ENCODE measurements at regions not wholly inside any gene's neighbourhood (a gene's known extent, or its start where the extent isn't known, plus 50 kb on each side); places are given as distances from the start of the nearest gene placed in this dataset.

DNA sequence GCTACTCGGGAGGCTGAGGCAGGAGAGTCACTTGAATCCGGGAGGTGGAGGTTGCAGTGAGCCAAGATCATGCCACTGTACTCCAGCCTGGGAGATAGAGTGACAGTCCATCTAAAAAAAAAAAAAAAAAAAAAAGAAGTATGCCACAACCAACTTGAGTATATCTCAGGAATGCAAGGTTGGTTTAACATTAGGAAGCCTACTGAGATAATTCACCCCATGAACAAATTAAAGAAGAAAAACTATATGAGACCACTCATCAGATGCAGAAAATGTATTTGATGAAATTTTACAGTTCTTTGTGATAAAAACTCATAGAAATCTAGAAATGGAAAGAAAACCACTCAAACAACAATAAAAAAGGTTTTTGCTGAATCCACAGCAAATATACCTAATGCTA lies 373.8 kb downstream of the LMO4 start:
- H3K4me1 Mint-ChIP-seq (ENCODE audit: low read depth), result no peaks in the 10 kb centered on the region
- intact Hi-C loops (cut with DNase I, micrococcal nuclease), result no loop called here

DNA sequence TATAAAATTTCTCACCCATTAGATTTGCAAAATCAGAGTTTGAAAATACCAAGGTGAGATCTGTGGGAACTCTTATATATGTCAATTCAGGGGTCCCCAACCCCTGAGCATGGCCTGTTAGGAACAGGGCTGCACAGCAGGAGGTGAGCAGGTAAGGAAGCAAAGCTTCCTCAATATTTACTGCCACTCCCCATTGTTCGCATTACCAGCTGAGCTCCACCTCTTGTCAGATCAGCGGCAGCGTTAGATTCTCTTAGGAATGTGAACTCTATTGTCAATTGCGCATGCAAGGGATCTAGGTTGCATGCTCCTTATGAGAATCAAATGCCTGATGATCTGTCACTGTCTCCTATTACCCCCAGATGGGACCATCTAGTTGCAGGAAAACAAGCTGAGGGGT lies 376.6 kb downstream of the LMO4 start:
- intact Hi-C loops (cut with DNase I, micrococcal nuclease), result no loop called here
- CTCF ChIA-PET, result interaction anchor here (1.0 kb wide), 1 partner anchor 12 kb away, joined by 3 read pairs; no protein-coding TSS in a partner anchor

More for the DNA sequence above, 373.8 kb downstream of the LMO4 start:
- H3K36me3 Mint-ChIP-seq (ENCODE audit: low read depth), result no peaks in the 10 kb centered on the region
- no peak for DNase-seq
- ATAC-seq (ENCODE audit: poor library complexity), result no peak
- Histone ChIP-seq H3K27me3 (ENCODE audit: control insufficient read depth in 1 of 2, insufficient read depth in 2 of 2, low read length in 2 of 2) (no peaks in the 10 kb centered on the region), H3K36me3 (ENCODE audit: insufficient read depth, low read length) (no peaks in the 10 kb centered on the region), H3K27ac (ENCODE audit: low read depth in 1 of 2, low read length in 2 of 2) (no peak overlapping the region), H3K9me3 (ENCODE audit: control insufficient read depth in 1 of 2, insufficient read depth in 1 of 2, low read length in 2 of 2) (peaks cover 0 to 5% of the 10 kb centered on the region in 2 experiments), H3K4me1 (ENCODE audit: insufficient read depth, low read length) (no peaks in the 10 kb centered on the region), H3K4me3 (ENCODE audit: low read length) (no peak overlapping the region)
- H3K27me3 Mint-ChIP-seq, result no peaks in the 10 kb centered on the region
- no peak overlapping the region for H3K27ac Mint-ChIP-seq
- TF ChIP-seq, protein P1, sequence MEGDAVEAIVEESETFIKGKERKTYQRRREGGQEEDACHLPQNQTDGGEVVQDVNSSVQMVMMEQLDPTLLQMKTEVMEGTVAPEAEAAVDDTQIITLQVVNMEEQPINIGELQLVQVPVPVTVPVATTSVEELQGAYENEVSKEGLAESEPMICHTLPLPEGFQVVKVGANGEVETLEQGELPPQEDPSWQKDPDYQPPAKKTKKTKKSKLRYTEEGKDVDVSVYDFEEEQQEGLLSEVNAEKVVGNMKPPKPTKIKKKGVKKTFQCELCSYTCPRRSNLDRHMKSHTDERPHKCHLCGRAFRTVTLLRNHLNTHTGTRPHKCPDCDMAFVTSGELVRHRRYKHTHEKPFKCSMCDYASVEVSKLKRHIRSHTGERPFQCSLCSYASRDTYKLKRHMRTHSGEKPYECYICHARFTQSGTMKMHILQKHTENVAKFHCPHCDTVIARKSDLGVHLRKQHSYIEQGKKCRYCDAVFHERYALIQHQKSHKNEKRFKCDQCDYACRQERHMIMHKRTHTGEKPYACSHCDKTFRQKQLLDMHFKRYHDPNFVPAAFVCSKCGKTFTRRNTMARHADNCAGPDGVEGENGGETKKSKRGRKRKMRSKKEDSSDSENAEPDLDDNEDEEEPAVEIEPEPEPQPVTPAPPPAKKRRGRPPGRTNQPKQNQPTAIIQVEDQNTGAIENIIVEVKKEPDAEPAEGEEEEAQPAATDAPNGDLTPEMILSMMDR (IDR thresholded peaks at IDR 0.05), result no peak
- peaks cover 12% of the 10 kb centered on the region for H3K9me3 Mint-ChIP-seq
- ChIA-PET CTCF (no interaction called here), POLR2A (no interaction called here)
- no peak overlapping the region for H3K4me3 Mint-ChIP-seq

DNA sequence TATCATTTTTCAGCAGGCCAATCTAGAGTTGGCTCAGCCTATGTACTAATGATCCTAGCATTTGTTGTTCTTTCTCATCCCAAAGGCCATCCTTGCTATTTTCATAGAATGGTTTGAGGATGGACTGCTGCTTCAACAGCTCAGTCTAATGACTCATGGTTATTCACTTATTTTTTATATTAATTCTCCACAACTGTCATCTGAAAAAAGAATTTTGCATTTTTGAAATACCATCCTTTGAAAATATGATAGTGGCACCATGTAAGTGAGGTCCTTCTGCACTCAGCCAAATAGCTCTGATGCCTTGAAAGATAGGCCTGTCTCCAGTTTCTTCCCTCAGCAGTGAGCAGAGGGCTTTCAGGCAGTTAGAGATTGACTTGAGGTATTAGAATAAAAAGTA lies 377.5 kb downstream of the LMO4 start:
- H3K9me3 Mint-ChIP-seq, result peaks cover 6% of the 10 kb centered on the region
- no peak for ATAC-seq (ENCODE audit: poor library complexity)
- ChIA-PET POLR2A (no interaction called here), CTCF (interaction anchor here (1.0 kb wide), 1 partner anchor 13 kb away, joined by 3 read pairs; no protein-coding TSS in a partner anchor)
- no peaks in the 10 kb centered on the region for H3K27me3 Mint-ChIP-seq
- no peak overlapping the region for H3K4me3 Mint-ChIP-seq
- H3K27ac Mint-ChIP-seq, result no peak overlapping the region
- H3K9me3 ChIP-seq (ENCODE audit: control insufficient read depth in 1 of 2, insufficient read depth in 1 of 2, low read length in 2 of 2), result peaks cover 0 to 5% of the 10 kb centered on the region in 2 experiments
- TF ChIP-seq, protein P1 (IDR thresholded peaks at IDR 0.05), result no peak
- DNase-seq, result no peak
- no peaks in the 10 kb centered on the region for H3K4me1 ChIP-seq (ENCODE audit: insufficient read depth, low read length)
- H3K27ac ChIP-seq (ENCODE audit: low read depth in 1 of 2, low read length in 2 of 2), result no peak overlapping the region
- H3K4me3 ChIP-seq (ENCODE audit: low read length), result no peak overlapping the region
- H3K36me3 ChIP-seq (ENCODE audit: insufficient read depth, low read length), result no peaks in the 10 kb centered on the region
- H3K27me3 ChIP-seq (ENCODE audit: control insufficient read depth in 1 of 2, insufficient read depth in 2 of 2, low read length in 2 of 2), result no peaks in the 10 kb centered on the region
- H3K4me1 Mint-ChIP-seq (ENCODE audit: low read depth), result no peaks in the 10 kb centered on the region
- intact Hi-C loops (cut with DNase I, micrococcal nuclease), result no loop called here
- no peaks in the 10 kb centered on the region for H3K36me3 Mint-ChIP-seq (ENCODE audit: low read depth)

More for the DNA sequence above, 376.6 kb downstream of the LMO4 start:
- Histone ChIP-seq H3K36me3 (ENCODE audit: insufficient read depth, low read length) (no peaks in the 10 kb centered on the region), H3K4me3 (ENCODE audit: low read length) (no peak overlapping the region), H3K9me3 (ENCODE audit: control insufficient read depth in 1 of 2, insufficient read depth in 1 of 2, low read length in 2 of 2) (peaks cover 0 to 5% of the 10 kb centered on the region in 2 experiments), H3K27ac (ENCODE audit: low read depth in 1 of 2, low read length in 2 of 2) (no peak overlapping the region), H3K4me1 (ENCODE audit: insufficient read depth, low read length) (no peaks in the 10 kb centered on the region), H3K27me3 (ENCODE audit: control insufficient read depth in 1 of 2, insufficient read depth in 2 of 2, low read length in 2 of 2) (no peaks in the 10 kb centered on the region)
- POLR2A ChIA-PET, result no interaction called here
- Mint-ChIP-seq H3K36me3 (ENCODE audit: low read depth) (no peaks in the 10 kb centered on the region), H3K27me3 (no peaks in the 10 kb centered on the region), H3K27ac (no peak overlapping the region), H3K4me3 (no peak overlapping the region), H3K9me3 (peaks cover 12% of the 10 kb centered on the region), H3K4me1 (ENCODE audit: low read depth) (no peaks in the 10 kb centered on the region)
- no peak for ATAC-seq (ENCODE audit: poor library complexity)
- no peak for DNase-seq
- TF ChIP-seq, protein P1 (IDR thresholded peaks at IDR 0.05), result no peak

Data from CD4-positive, alpha-beta T cell (primary cell).